ENCODE measurements at regions not wholly inside any gene's neighbourhood (a gene's known extent, or its start where the extent isn't known, plus 50 kb on each side); places are given as distances from the start of the nearest gene placed in this dataset.

DNA sequence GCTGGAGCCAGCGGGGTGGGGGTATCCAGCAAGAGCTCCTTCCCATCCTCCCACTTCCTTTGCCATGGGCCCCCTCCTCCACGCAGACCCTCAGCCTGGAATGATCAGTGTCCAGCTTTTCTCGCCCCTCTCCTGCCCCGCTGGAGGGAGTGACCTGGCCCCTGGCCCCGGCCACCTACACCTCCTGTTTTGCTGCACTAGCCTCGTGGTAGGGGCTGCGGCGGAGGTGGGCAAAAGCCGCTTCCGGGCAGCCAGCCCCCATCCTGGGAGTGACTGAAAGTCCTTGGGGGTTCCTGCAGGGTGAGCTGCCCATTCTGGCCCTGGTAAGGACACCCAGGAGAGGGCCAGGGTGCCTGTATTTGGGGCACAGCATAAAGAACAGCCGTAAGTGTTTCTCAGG is 295.7 kb downstream of the SEC14L1 start:
- Histone ChIP-seq H3K4me1 (ENCODE audit: low read length) (peaks cover 35% of the 10 kb centered on the region), H3K36me3 (replicated peaks; ENCODE audit: low read depth, low read length) (no peaks in the 10 kb centered on the region), H3K27me3 (ENCODE audit: low read depth, low read length) (peaks cover 17% of the 10 kb centered on the region), H4K20me1 (ENCODE audit: insufficient read depth, low read length) (no peaks in the 10 kb centered on the region), H3K27ac (ENCODE audit: low read length) (no peak overlapping the region), H2AFZ (ENCODE audit: low read depth, low read length) (no peak overlapping the region), H3K4me3 (ENCODE audit: low read length) (no peak overlapping the region), H3K4me2 (ENCODE audit: low read length) (no peak overlapping the region), H3K9ac (ENCODE audit: low read length) (no peak overlapping the region), H3K79me2 (ENCODE audit: low read length) (no peaks in the 10 kb centered on the region), H3K9me3 (ENCODE audit: insufficient read depth, low read length) (peaks cover 28% of the 10 kb centered on the region; the same call in 1 of the 2 replicates)
- TF ChIP-seq, protein P1, sequence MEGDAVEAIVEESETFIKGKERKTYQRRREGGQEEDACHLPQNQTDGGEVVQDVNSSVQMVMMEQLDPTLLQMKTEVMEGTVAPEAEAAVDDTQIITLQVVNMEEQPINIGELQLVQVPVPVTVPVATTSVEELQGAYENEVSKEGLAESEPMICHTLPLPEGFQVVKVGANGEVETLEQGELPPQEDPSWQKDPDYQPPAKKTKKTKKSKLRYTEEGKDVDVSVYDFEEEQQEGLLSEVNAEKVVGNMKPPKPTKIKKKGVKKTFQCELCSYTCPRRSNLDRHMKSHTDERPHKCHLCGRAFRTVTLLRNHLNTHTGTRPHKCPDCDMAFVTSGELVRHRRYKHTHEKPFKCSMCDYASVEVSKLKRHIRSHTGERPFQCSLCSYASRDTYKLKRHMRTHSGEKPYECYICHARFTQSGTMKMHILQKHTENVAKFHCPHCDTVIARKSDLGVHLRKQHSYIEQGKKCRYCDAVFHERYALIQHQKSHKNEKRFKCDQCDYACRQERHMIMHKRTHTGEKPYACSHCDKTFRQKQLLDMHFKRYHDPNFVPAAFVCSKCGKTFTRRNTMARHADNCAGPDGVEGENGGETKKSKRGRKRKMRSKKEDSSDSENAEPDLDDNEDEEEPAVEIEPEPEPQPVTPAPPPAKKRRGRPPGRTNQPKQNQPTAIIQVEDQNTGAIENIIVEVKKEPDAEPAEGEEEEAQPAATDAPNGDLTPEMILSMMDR (IDR thresholded peaks at IDR 0.05; ENCODE audit: low read depth, low read length), result no peak
- no peak for TF ChIP-seq EZH2phosphoT487 (IDR thresholded peaks at IDR 0.05; ENCODE audit: low read depth)

DNA sequence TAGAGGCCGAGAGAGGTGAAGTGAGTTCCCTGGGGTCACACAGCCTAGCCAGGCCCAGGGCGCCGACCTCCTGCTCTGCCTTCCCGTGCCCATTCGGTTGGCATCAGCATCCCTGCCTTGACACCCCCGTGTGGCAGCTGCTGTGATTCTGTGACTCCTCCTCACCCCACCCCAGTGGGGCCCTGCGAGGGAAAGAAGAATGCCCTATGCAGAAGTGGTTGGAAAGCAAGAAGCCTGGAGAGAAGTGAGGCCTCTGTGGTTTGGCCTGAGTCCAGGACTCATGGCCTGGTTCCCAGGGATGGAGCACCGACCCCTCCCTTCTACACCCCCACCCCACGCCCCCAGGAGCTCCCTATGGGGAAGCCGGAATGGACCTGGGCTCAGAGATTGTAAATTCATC is 296.2 kb downstream of the SEC14L1 start:
- Histone ChIP-seq H3K9ac (ENCODE audit: low read length) (no peak overlapping the region), H3K27me3 (ENCODE audit: low read depth, low read length) (peaks cover 16% of the 10 kb centered on the region), H3K4me3 (ENCODE audit: low read length) (no peak overlapping the region), H2AFZ (ENCODE audit: low read depth, low read length) (no peak overlapping the region), H3K4me2 (ENCODE audit: low read length) (no peak overlapping the region), H3K79me2 (ENCODE audit: low read length) (no peaks in the 10 kb centered on the region), H3K4me1 (ENCODE audit: low read length) (peaks cover 40% of the 10 kb centered on the region), H3K9me3 (ENCODE audit: insufficient read depth, low read length) (peaks cover 32% of the 10 kb centered on the region; the same call in 1 of the 2 replicates), H3K27ac (ENCODE audit: low read length) (no peak overlapping the region), H4K20me1 (ENCODE audit: insufficient read depth, low read length) (no peaks in the 10 kb centered on the region), H3K36me3 (replicated peaks; ENCODE audit: low read depth, low read length) (no peaks in the 10 kb centered on the region)
- TF ChIP-seq, protein P1 (IDR thresholded peaks at IDR 0.05; ENCODE audit: low read depth, low read length), result no peak
- no peak for TF ChIP-seq EZH2phosphoT487 (IDR thresholded peaks at IDR 0.05; ENCODE audit: low read depth)

DNA sequence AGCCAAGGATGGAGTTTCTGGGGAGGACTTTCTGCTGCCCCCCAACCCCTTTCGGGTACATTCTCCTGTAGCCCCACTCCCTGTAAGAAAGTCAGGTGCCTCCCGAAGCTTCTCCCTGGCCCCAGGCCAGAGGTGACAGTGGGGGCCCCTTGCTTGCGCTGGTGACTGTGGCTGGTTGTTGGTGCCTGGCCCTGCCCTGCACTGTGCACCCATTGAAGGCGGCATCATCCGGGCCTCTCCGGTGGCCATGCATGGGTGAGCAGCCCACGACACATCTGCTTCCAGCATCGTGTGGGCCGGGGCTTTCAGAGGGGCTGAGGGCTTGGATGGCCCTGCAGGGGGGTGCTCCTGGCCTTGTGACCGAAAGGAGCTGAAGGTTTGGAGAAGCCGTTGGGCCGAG is 297.0 kb downstream of the SEC14L1 start:
- no peak overlapping the region for H3K4me2 ChIP-seq (ENCODE audit: low read length)
- peaks cover 41% of the 10 kb centered on the region for H3K4me1 ChIP-seq (ENCODE audit: low read length)
- no peak overlapping the region for H3K27ac ChIP-seq (ENCODE audit: low read length)

DNA sequence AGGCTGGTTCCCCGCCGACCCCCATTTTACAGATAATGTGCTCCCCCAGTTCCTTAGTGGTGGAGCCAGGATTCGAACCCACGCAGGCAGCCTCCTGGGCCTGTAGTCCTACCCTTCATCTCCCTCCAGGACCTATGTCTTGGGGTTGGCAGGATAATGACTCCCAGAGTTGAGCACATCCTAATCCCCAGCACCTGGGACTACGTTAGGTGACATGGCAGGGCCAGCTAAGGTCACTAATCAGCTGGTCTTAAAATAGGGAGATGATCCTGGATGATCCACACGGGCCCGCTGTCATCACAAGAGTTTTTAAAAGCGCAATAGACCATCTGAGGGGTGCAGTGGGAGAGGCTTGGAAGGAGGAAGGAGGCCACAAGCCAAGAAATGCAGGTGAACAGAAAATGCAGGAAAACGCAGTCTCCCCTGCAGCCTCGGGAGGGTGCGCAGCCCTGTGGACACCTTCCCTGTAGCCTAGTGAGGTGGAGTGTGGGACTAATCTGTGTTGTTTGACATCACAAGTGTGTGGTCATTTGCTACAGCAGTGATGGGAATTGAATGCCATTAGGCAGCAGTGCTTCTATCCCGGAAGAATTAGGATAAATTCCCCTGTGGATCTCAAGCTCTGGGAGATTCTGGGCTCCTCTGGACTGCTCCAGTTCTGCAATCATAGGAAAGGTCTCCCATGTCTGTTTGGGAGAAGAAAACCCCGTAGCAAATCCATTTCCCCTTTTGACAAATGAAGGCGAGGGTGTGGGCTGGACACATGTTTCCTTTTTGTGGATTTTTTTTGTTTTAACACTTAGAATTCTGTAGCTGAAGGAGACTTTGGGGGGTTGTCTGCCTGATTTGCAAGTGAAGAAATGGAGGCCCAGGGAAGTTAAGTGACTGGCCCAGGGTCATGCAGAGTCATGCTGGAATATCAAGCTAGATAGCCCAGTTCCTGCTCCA is 297.7 kb downstream of the SEC14L1 start:
- Histone ChIP-seq H4K20me1 (ENCODE audit: insufficient read depth, low read length) (no peaks in the 10 kb centered on the region), H2AFZ (ENCODE audit: low read depth, low read length) (no peak overlapping the region), H3K27me3 (ENCODE audit: low read depth, low read length) (0 out of 2 replicates have a peak, but pooled peaks cover 4% of the 10 kb centered on the region), H3K4me1 (ENCODE audit: low read length) (peaks cover 37% of the 10 kb centered on the region), H3K27ac (ENCODE audit: low read length) (no peak overlapping the region), H3K9ac (ENCODE audit: low read length) (no peak overlapping the region), H3K79me2 (ENCODE audit: low read length) (no peaks in the 10 kb centered on the region), H3K4me3 (ENCODE audit: low read length) (no peak overlapping the region), H3K4me2 (ENCODE audit: low read length) (no peak overlapping the region), H3K36me3 (replicated peaks; ENCODE audit: low read depth, low read length) (no peaks in the 10 kb centered on the region), H3K9me3 (ENCODE audit: insufficient read depth, low read length) (peaks cover 33% of the 10 kb centered on the region; the same call in 1 of the 2 replicates)
- TF ChIP-seq, protein P1 (IDR thresholded peaks at IDR 0.05; ENCODE audit: low read depth, low read length), result no peak
- TF ChIP-seq EZH2phosphoT487 (IDR thresholded peaks at IDR 0.05; ENCODE audit: low read depth), result no peak

More for the DNA sequence above, 297.0 kb downstream of the SEC14L1 start:
- Histone ChIP-seq H4K20me1 (ENCODE audit: insufficient read depth, low read length) (no peaks in the 10 kb centered on the region), H3K9me3 (ENCODE audit: insufficient read depth, low read length) (peaks cover 33% of the 10 kb centered on the region; the same call in 1 of the 2 replicates), H2AFZ (ENCODE audit: low read depth, low read length) (no peak overlapping the region), H3K79me2 (ENCODE audit: low read length) (no peaks in the 10 kb centered on the region), H3K4me3 (ENCODE audit: low read length) (no peak overlapping the region), H3K36me3 (replicated peaks; ENCODE audit: low read depth, low read length) (no peaks in the 10 kb centered on the region), H3K9ac (ENCODE audit: low read length) (no peak overlapping the region), H3K27me3 (ENCODE audit: low read depth, low read length) (peaks cover 10% of the 10 kb centered on the region)
- TF ChIP-seq, protein P1 (IDR thresholded peaks at IDR 0.05; ENCODE audit: low read depth, low read length), result no peak
- no peak for TF ChIP-seq EZH2phosphoT487 (IDR thresholded peaks at IDR 0.05; ENCODE audit: low read depth)

Measured in OCI-LY3 (cell line).